Left lung (tissue), 4 donors: ENCODE measurements at regions not wholly inside any gene's neighbourhood (a gene's known extent, or its start where the extent isn't known, plus 50 kb on each side); places are given as distances from the start of the nearest gene placed in this dataset.

Experiments used
- ATAC-seq: fragments of 200-7000 bp; cut with Tn5 transposase; one replicate; pipeline ENCODE4 v1.9.1; 2020; ENCODE audit warnings: moderate library complexity
- DNase-seq, 4 donors: peaks; one replicate each; pipeline ENCODE4 v3.0.0-alpha.2; 2013 to 2020
- H3K27ac ChIP-seq, 2 donors: fragments of 200-600 bp; sonication (generic) in 1 of 2; one replicate each; pipeline versions ENCODE4 v1.5.0 to v1.8.0; 2020 to 2021
- H3K27me3 ChIP-seq, 2 donors: fragments of 200-600 bp; sonication (generic) in 1 of 2; one replicate each; pipeline versions ENCODE4 v1.5.0 to v1.8.0; 2020 to 2021
- H3K36me3 ChIP-seq, 2 donors: fragments of 200-600 bp; sonication (generic) in 1 of 2; one replicate each; pipeline versions ENCODE4 v1.5.0 to v1.8.0; 2020 to 2021
- H3K4me1 ChIP-seq, 2 donors: fragments of 200-600 bp; one replicate each; pipeline ENCODE4 v1.8.0; 2021
- H3K4me3 ChIP-seq, 2 donors: fragments of 200-600 bp; sonication (generic) in 1 of 2; one replicate each; pipeline versions ENCODE4 v1.5.0 to v1.8.0; 2020 to 2021; ENCODE audit warnings: mild to moderate bottlenecking in 1 of 2
- H3K9me3 ChIP-seq, 2 donors: fragments of 200-600 bp; sonication (generic) in 1 of 2; one replicate each; pipeline versions ENCODE4 v1.5.0 to v1.8.0; 2020 to 2021
- intact Hi-C, 2 donors: fragments of 100-400 bp; cut with DNase I; formaldehyde crosslinking; loops; one replicate each; pipeline versions ENCODE4 v1.11.2 to v1.14.2; 2022
- TF ChIP-seq, protein P1 (sequence below), 2 donors: fragments of 200-600 bp; sonication (generic) in 1 of 2; IDR thresholded peaks; one replicate each; pipeline versions ENCODE4 v1.5.0 to v1.8.0; 2021; ENCODE audit warnings: antibody characterized with exemption in 2 of 2
- donor health status: DM: no; HTN: yes; CAD: no.
- donor health status: DM: no; HTN: no; CAD: no.

- no peak for ATAC-seq
- Histone ChIP-seq H3K4me1 (no peaks in the 10 kb centered on the region), H3K27ac (no peak overlapping the region), H3K27me3 (no peaks in the 10 kb centered on the region), H3K4me3 (no peak overlapping the region), H3K9me3 (no peaks in the 10 kb centered on the region), H3K36me3 (no peaks in the 10 kb centered on the region)
- DNase-seq, result no peak
- intact Hi-C loops, result no loop called here
- TF ChIP-seq, protein P1, sequence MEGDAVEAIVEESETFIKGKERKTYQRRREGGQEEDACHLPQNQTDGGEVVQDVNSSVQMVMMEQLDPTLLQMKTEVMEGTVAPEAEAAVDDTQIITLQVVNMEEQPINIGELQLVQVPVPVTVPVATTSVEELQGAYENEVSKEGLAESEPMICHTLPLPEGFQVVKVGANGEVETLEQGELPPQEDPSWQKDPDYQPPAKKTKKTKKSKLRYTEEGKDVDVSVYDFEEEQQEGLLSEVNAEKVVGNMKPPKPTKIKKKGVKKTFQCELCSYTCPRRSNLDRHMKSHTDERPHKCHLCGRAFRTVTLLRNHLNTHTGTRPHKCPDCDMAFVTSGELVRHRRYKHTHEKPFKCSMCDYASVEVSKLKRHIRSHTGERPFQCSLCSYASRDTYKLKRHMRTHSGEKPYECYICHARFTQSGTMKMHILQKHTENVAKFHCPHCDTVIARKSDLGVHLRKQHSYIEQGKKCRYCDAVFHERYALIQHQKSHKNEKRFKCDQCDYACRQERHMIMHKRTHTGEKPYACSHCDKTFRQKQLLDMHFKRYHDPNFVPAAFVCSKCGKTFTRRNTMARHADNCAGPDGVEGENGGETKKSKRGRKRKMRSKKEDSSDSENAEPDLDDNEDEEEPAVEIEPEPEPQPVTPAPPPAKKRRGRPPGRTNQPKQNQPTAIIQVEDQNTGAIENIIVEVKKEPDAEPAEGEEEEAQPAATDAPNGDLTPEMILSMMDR (IDR thresholded peaks at IDR 0.05), result no peak
Measured at GRCh38 chrX:87744391-87744790, 226.8 kb downstream of the KLHL4 start.

DNA sequence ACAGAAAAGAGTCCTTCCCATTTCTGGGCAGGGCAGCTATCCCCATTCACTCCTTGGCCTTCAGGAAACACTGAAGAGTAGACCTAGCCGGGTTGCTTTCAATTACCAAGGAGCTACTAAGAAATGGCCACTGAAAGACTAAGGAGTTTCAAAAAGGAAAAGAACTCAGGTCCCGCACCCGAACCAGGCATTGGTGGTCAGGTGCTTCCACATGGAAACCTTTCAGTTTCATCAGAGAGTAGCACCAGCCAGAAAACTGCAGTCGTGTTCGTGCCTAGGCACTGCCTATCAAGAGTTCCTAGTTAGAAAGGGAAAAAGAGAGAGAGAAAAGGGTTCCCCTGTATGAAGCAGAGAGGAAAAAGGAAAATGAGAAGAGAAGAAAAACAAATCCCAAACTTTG is 237.9 kb downstream of the KLHL4 start:
- H3K4me3 ChIP-seq, result no peak overlapping the region

GRCh38 chrX:87788976-87789375 is 271.4 kb downstream of the KLHL4 start:
- DNase-seq, result no peak
- Histone ChIP-seq H3K9me3 (peaks cover 0 to 2% of the 10 kb centered on the region in 2 donors), H3K36me3 (no peaks in the 10 kb centered on the region), H3K4me3 (no peak overlapping the region), H3K27me3 (no peaks in the 10 kb centered on the region), H3K27ac (no peak overlapping the region), H3K4me1 (no peaks in the 10 kb centered on the region)
- no peak for ATAC-seq
- TF ChIP-seq, protein P1 (IDR thresholded peaks at IDR 0.05), result no peak
- intact Hi-C loops, result no loop called here

More for the DNA sequence above, 237.9 kb downstream of the KLHL4 start:
- H3K9me3 ChIP-seq, result no peaks in the 10 kb centered on the region
- no peaks in the 10 kb centered on the region for H3K36me3 ChIP-seq
- no peaks in the 10 kb centered on the region for H3K4me1 ChIP-seq
- TF ChIP-seq, protein P1 (IDR thresholded peaks at IDR 0.05), result no peak
- intact Hi-C loops, result no loop called here
- DNase-seq (no peak), ATAC-seq (no peak)
- no peaks in the 10 kb centered on the region for H3K27me3 ChIP-seq
- no peak overlapping the region for H3K27ac ChIP-seq

- Histone ChIP-seq H3K27ac (no peak overlapping the region), H3K4me1 (no peaks in the 10 kb centered on the region), H3K36me3 (no peaks in the 10 kb centered on the region), H3K4me3 (no peak overlapping the region), H3K9me3 (no peaks in the 10 kb centered on the region), H3K27me3 (no peaks in the 10 kb centered on the region)
- ATAC-seq, result no peak
- DNase-seq, result no peak
- intact Hi-C loops, result no loop called here
- TF ChIP-seq, protein P1 (IDR thresholded peaks at IDR 0.05), result no peak
Measured at GRCh38 chrX:87798039-87798438, 280.4 kb downstream of the KLHL4 start.

DNA sequence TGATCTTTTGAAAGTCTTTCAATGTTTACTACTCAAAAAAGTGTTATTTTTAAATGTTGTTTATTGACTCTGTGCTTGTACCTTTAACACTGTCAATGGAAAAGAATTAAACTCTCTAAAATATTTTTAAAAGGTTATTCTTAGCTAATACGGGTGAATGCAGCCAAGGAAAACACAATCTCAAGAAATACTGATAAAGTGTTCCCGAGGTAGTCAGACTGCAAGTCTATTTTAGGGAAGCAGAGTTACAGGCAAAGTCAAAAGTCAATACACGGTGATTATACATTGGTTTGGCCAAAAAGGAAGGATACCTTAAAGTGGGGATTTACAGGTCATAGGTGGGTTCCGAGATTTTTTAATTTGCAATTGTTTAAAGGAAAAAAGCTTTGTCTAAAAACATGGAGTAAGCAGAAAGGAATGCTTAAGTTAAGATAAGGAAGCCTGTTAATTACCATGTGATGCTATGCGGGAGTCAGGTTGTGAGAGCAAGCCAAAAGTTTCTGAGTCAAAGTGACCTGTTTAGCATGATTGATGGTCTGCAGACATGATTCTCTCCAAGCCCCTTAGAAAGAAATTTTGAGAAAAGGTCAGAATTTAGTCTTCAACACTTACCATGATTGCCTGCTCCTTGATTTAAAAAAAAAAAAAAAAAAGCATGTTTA is 288.4 kb downstream of the KLHL4 start:
- H3K9me3 ChIP-seq, result no peaks in the 10 kb centered on the region
- no peaks in the 10 kb centered on the region for H3K27me3 ChIP-seq
- H3K27ac ChIP-seq, result no peak overlapping the region
- TF ChIP-seq, protein P1 (IDR thresholded peaks at IDR 0.05), result no peak
- H3K36me3 ChIP-seq, result no peaks in the 10 kb centered on the region
- no peak for DNase-seq
- H3K4me3 ChIP-seq, result no peak overlapping the region
- H3K4me1 ChIP-seq, result no peaks in the 10 kb centered on the region
- intact Hi-C loops, result no loop called here
- no peak for ATAC-seq
